HepG2 (cell line): ENCODE measurements at regions not wholly inside any gene's neighbourhood (a gene's known extent, or its start where the extent isn't known, plus 50 kb on each side); places are given as distances from the start of the nearest gene placed in this dataset.
A peak's percentile ranks its signal among the peaks of the same experiment; 100 is the strongest.

Experiments used
- CHD2 ChIP-seq: IDR thresholded peaks from 2 replicates; pipeline ENCODE4 v1.6.1; 2011; ENCODE audit warnings: low read depth, low read length, improper control_type of control experiment
- ERF ChIP-seq: IDR thresholded peaks from 2 replicates; pipeline ENCODE4 v1.6.1; 2018; ENCODE audit warnings: missing biosample characterization, missing genetic modification reagents
- ETV5 ChIP-seq: IDR thresholded peaks from 2 replicates; pipeline ENCODE4 v1.6.1; 2018; ENCODE audit warnings: missing biosample characterization, missing genetic modification reagents, inconsistent platforms, borderline replicate concordance
- HCFC1 ChIP-seq: fragments of 150-350 bp; IDR thresholded peaks from 2 replicates; pipeline ENCODE4 v1.6.1; 2014; ENCODE audit warnings: low read depth, low read length
- IRF2 ChIP-seq: IDR thresholded peaks from 2 replicates; pipeline ENCODE4 v1.6.1; 2018; ENCODE audit warnings: missing genetic modification reagents, missing compliant biosample characterization
- MTF2 ChIP-seq: sonication (generic); formaldehyde crosslinking; IDR thresholded peaks from 2 replicates; pipeline ENCODE4 v1.5.0; 2020; ENCODE audit warnings: missing genetic modification reagents, borderline replicate concordance
- POLR2G ChIP-seq: fragments of 200-400 bp; formaldehyde crosslinking; IDR thresholded peaks from 2 replicates; pipeline ENCODE4 v1.6.1; 2018; ENCODE audit warnings: mild to moderate bottlenecking, low read depth, low read length, moderate library complexity
- SALL2 ChIP-seq: sonication (generic); formaldehyde crosslinking; IDR thresholded peaks from 2 replicates; pipeline ENCODE4 v1.8.1; 2023; ENCODE audit warnings: mild to moderate bottlenecking, missing genetic modification reagents, inconsistent platforms
- SSRP1 ChIP-seq: IDR thresholded peaks from 2 replicates; pipeline ENCODE4 v1.6.1; 2016; ENCODE audit warnings: control low read depth
- TBX2 ChIP-seq: sonication (generic); formaldehyde crosslinking; IDR thresholded peaks from 2 replicates; pipeline ENCODE4 v1.5.0; 2020; ENCODE audit warnings: missing genetic modification reagents, mild to moderate bottlenecking, borderline replicate concordance
- TGIF2 ChIP-seq: IDR thresholded peaks from 2 replicates; pipeline ENCODE4 v1.6.1; 2016; ENCODE audit warnings: control low read depth, missing compliant biosample characterization
- ZNF282 ChIP-seq: fragments of 450-650 bp; IDR thresholded peaks from 2 replicates; pipeline ENCODE4 v1.6.1; 2018; ENCODE audit not compliant: partially characterized antibody
- ZNF30 ChIP-seq: sonication (generic); formaldehyde crosslinking; IDR thresholded peaks from 2 replicates; pipeline ENCODE4 v1.5.0; 2020; ENCODE audit warnings: mild to moderate bottlenecking, missing genetic modification reagents
- ZNF562 ChIP-seq: sonication (generic); formaldehyde crosslinking; IDR thresholded peaks from 2 replicates; pipeline ENCODE4 v1.8.0; 2022; ENCODE audit warnings: missing genetic modification reagents, borderline replicate concordance
- ZNF777 ChIP-seq: sonication (generic); formaldehyde crosslinking; IDR thresholded peaks from 2 replicates; pipeline ENCODE4 v1.4.0; 2020; ENCODE audit warnings: missing genetic modification reagents
- ZNF883 ChIP-seq: sonication (generic); formaldehyde crosslinking; IDR thresholded peaks from 2 replicates; pipeline ENCODE4 v1.5.1; 2020; ENCODE audit warnings: mild to moderate bottlenecking, missing genetic modification reagents; ENCODE audit errors: not compliant biosample characterization
- TF ChIP-seq, protein P1 (sequence below): sonication (generic); formaldehyde crosslinking; IDR thresholded peaks from 2 replicates; pipeline ENCODE4 v1.9.0; 2021; ENCODE audit warnings: missing genetic modification reagents, mild to moderate bottlenecking, borderline replicate concordance
- TF ChIP-seq, protein P2 (sequence below): sonication (generic); formaldehyde crosslinking; IDR thresholded peaks from 2 replicates; pipeline ENCODE4 v1.5.0; 2020; ENCODE audit warnings: missing genetic modification reagents
- TF ChIP-seq, protein P3 (sequence below): IDR thresholded peaks from 2 replicates; pipeline ENCODE4 v1.6.1; 2016; ENCODE audit warnings: missing biosample characterization, missing genetic modification reagents, low read depth
- TF ChIP-seq, protein P4 (sequence below): sonication (generic); formaldehyde crosslinking; IDR thresholded peaks from 2 replicates; pipeline ENCODE4 v1.4.0; 2020; ENCODE audit warnings: missing genetic modification reagents, borderline replicate concordance

DNA sequence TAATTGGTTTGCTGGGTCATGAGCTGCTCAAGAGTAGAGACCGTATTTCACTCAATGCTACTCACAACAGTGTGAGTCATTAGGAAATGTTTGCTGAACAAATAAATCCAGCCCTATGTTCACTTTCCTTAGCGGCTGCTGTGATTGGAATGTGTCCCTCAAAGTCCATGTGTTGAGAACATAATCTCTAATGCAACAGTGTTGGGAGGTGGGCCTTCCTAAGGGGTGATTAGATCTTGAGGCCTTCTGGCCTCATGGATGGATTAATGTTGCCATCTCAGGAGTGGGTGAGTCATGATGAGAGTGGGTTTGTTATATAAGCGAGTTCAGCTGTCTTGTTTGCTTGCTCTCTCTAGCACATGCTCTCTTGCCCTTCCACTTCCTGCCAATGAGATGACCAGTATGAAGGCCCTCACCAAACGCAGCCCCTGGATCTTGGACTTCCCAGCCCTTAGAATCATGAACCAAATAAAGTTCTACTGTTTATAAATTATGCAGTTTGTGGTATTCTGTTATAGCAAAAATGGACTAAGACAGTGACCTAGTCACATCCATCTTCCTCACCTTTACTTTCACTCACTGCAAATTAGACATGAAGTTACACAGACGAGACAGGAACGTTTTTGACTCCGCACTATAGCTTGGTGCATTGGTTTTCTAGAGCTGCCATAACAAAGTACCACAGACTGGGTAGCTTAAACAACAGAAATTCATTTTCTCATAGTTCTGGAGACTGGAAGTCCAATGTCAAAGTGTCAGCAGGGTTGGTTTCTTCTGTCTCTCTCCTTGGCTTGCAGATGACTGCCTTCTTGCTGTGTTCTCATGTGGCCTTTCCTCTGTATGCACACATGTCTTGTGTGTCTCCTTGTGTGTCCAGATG, 50.9 kb upstream of the FAM169A start (continued):
- TF ChIP-seq, protein P1, sequence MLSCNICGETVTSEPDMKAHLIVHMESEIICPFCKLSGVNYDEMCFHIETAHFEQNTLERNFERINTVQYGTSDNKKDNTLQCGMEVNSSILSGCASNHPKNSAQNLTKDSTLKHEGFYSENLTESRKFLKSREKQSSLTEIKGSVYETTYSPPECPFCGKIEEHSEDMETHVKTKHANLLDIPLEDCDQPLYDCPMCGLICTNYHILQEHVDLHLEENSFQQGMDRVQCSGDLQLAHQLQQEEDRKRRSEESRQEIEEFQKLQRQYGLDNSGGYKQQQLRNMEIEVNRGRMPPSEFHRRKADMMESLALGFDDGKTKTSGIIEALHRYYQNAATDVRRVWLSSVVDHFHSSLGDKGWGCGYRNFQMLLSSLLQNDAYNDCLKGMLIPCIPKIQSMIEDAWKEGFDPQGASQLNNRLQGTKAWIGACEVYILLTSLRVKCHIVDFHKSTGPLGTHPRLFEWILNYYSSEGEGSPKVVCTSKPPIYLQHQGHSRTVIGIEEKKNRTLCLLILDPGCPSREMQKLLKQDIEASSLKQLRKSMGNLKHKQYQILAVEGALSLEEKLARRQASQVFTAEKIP (CRISPR knock-in tag), result no peak
- peak; percentile 94 for TF ChIP-seq ETV5 (CRISPR knock-in tag)
- TF ChIP-seq, protein P2, sequence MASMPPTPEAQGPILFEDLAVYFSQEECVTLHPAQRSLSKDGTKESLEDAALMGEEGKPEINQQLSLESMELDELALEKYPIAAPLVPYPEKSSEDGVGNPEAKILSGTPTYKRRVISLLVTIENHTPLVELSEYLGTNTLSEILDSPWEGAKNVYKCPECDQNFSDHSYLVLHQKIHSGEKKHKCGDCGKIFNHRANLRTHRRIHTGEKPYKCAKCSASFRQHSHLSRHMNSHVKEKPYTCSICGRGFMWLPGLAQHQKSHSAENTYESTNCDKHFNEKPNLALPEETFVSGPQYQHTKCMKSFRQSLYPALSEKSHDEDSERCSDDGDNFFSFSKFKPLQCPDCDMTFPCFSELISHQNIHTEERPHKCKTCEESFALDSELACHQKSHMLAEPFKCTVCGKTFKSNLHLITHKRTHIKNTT (CRISPR knock-in tag), result no peak
- no peak for TF ChIP-seq HCFC1
- TF ChIP-seq, protein P3, sequence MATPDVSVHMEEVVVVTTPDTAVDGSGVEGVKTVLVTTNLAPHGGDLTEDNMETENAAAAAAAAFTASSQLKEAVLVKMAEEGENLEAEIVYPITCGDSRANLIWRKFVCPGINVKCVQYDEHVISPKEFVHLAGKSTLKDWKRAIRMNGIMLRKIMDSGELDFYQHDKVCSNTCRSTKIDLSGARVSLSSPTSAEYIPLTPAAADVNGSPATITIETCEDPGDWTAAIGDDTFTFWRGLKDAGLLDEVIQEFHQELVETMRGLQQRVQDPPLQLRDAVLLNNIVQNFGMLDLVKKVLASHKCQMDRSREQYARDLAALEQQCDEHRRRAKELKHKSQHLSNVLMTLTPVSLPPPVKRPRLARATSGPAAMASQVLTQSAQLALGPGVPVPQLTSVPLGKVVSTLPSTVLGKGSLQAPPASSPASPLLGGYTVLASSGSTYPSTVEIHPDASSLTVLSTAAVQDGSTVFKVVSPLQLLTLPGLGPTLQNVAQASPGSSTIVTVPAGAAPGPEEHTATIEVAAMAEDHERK (CRISPR knock-in tag), result peak; percentile 31; the same call in 1 of the 2 replicates
- TF ChIP-seq IRF2 (CRISPR knock-in tag), result peak; percentile 88
- TF ChIP-seq SALL2 (CRISPR knock-in tag), result no peak; the same call in 1 of the 2 replicates
- TF ChIP-seq ZNF282, result no peak
- TF ChIP-seq TBX2, result peak; percentile 99
- no peak for TF ChIP-seq ZNF562
- no peak for TF ChIP-seq SSRP1 (CRISPR knock-in tag)
- 0 out of 2 replicates have a peak, but pooled peaks have one; percentile 6 for TF ChIP-seq TGIF2 (CRISPR knock-in tag)
- TF ChIP-seq ERF (CRISPR knock-in tag), result peak; percentile 87
- no peak for TF ChIP-seq ZNF883
- TF ChIP-seq ZNF777, result 0 out of 2 replicates have a peak, but pooled peaks have one; percentile 31
- TF ChIP-seq CHD2, result no peak
- TF ChIP-seq ZNF30, result 0 out of 2 replicates have a peak, but pooled peaks have one; percentile 21
- no peak for TF ChIP-seq POLR2G
- TF ChIP-seq, protein P4, sequence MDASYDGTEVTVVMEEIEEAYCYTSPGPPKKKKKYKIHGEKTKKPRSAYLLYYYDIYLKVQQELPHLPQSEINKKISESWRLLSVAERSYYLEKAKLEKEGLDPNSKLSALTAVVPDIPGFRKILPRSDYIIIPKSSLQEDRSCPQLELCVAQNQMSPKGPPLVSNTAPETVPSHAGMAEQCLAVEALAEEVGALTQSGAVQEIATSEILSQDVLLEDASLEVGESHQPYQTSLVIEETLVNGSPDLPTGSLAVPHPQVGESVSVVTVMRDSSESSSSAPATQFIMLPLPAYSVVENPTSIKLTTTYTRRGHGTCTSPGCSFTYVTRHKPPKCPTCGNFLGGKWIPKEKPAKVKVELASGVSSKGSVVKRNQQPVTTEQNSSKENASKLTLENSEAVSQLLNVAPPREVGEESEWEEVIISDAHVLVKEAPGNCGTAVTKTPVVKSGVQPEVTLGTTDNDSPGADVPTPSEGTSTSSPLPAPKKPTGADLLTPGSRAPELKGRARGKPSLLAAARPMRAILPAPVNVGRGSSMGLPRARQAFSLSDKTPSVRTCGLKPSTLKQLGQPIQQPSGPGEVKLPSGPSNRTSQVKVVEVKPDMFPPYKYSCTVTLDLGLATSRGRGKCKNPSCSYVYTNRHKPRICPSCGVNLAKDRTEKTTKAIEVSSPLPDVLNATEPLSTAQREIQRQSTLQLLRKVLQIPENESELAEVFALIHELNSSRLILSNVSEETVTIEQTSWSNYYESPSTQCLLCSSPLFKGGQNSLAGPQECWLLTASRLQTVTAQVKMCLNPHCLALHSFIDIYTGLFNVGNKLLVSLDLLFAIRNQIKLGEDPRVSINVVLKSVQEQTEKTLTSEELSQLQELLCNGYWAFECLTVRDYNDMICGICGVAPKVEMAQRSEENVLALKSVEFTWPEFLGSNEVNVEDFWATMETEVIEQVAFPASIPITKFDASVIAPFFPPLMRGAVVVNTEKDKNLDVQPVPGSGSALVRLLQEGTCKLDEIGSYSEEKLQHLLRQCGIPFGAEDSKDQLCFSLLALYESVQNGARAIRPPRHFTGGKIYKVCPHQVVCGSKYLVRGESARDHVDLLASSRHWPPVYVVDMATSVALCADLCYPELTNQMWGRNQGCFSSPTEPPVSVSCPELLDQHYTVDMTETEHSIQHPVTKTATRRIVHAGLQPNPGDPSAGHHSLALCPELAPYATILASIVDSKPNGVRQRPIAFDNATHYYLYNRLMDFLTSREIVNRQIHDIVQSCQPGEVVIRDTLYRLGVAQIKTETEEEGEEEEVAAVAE (CRISPR knock-in tag), result peak; percentile 90; the same call in 1 of the 2 replicates
- TF ChIP-seq MTF2 (CRISPR knock-in tag), result no peak
